Adrenal gland (tissue), 5 donors: ENCODE measurements at regions not wholly inside any gene's neighbourhood (a gene's known extent, or its start where the extent isn't known, plus 50 kb on each side); places are given as distances from the start of the nearest gene placed in this dataset.

ENCODE experiments used
- POLR2A ChIP-seq, 2 donors: fragments of 450-650 bp; IDR thresholded peaks; one replicate each; pipeline ENCODE4 v1.6.1; 2017; ENCODE audit warnings: antibody characterized with exemption in 2 of 2, mild to moderate bottlenecking in 2 of 2, moderate library complexity in 1 of 2
- TF ChIP-seq, protein P1 (sequence below), 6 experiments: fragments of 450-650 bp in 4 of 6; fragments of 200-600 bp in 2 of 6; sonication (generic) in 1 of 6; IDR thresholded peaks; 1 replicate in 5 of 6; 2 replicates in 1 of 6; pipeline versions ENCODE4 v1.5.1 to v1.8.0; 2016 to 2021; ENCODE audit warnings: antibody characterized with exemption in 6 of 6, mild to moderate bottlenecking in 2 of 6, moderate library complexity in 1 of 6
- donor health status: DM: no; HTN: no; CAD: no.

DNA sequence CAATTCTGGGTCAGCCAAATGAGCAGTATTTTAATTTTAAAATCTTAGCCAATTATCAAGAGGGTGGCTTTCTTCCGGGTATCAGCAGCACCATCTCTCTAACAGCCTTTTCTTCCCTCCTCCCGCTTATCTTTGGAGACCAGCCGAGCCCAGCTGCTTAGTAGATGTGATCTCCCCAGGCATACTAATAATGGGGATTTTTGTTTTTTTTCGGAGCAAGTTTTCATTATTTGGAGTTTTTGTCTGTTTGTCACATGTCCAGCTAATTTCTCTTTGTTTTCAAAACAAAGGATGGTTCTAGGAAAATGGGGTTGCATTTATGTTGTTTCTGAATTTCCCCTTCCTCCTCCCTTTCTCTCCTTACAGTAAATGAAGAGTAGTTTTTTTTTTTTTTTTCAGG is 170.5 kb upstream of the MPHOSPH6 start:
- TF ChIP-seq, protein P1, sequence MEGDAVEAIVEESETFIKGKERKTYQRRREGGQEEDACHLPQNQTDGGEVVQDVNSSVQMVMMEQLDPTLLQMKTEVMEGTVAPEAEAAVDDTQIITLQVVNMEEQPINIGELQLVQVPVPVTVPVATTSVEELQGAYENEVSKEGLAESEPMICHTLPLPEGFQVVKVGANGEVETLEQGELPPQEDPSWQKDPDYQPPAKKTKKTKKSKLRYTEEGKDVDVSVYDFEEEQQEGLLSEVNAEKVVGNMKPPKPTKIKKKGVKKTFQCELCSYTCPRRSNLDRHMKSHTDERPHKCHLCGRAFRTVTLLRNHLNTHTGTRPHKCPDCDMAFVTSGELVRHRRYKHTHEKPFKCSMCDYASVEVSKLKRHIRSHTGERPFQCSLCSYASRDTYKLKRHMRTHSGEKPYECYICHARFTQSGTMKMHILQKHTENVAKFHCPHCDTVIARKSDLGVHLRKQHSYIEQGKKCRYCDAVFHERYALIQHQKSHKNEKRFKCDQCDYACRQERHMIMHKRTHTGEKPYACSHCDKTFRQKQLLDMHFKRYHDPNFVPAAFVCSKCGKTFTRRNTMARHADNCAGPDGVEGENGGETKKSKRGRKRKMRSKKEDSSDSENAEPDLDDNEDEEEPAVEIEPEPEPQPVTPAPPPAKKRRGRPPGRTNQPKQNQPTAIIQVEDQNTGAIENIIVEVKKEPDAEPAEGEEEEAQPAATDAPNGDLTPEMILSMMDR (IDR thresholded peaks at IDR 0.05): no peak
- no peak for TF ChIP-seq POLR2A (IDR thresholded peaks at IDR 0.05)
